Mesenchymal stem cell (in vitro differentiated cells and primary cell): ENCODE measurements at regions not wholly inside any gene's neighbourhood (a gene's known extent, or its start where the extent isn't known, plus 50 kb on each side); places are given as distances from the start of the nearest gene placed in this dataset.
A peak's percentile ranks its signal among the peaks of the same experiment; 100 is the strongest.

Experiments
- DNase-seq: peaks from one replicate; pipeline ENCODE4 v3.0.0-alpha.2; 2013
- H2AFZ ChIP-seq: one replicate; pipeline ENCODE4 v1.6.1; 2013; ENCODE audit warnings: low read depth, mild to moderate bottlenecking, control low read depth, inconsistent platforms, low read length, moderate library complexity
- H2AK5ac ChIP-seq: 2 replicates; pipeline ENCODE4 v1.6.1; 2013; ENCODE audit warnings: low read length, moderate library complexity, mild to moderate bottlenecking, inconsistent platforms; ENCODE audit not compliant: severe bottlenecking
- H2BK120ac ChIP-seq: one replicate; pipeline ENCODE4 v1.6.1; 2013; ENCODE audit warnings: low read depth, mild to moderate bottlenecking, inconsistent platforms, low read length, moderate library complexity
- H2BK12ac ChIP-seq, 2 experiments: one replicate each; pipeline ENCODE4 v1.6.1; 2013; ENCODE audit warnings: inconsistent platforms in 2 of 2, low read length in 2 of 2, mild to moderate bottlenecking in 2 of 2, moderate library complexity in 2 of 2, control low read depth in 1 of 2
- H2BK15ac ChIP-seq: one replicate; pipeline ENCODE4 v1.6.1; 2013; ENCODE audit warnings: mild to moderate bottlenecking, low read depth, inconsistent platforms; ENCODE audit not compliant: poor library complexity, severe bottlenecking
- H2BK5ac ChIP-seq: 2 replicates; pipeline ENCODE4 v1.6.1; 2013; ENCODE audit warnings: low read depth, mild to moderate bottlenecking, low read length, control low read depth, inconsistent platforms; ENCODE audit not compliant: poor library complexity, severe bottlenecking
- H3K14ac ChIP-seq, 2 experiments: one replicate each; pipeline ENCODE4 v1.6.1; 2013; ENCODE audit warnings: inconsistent platforms in 2 of 2, low read length in 2 of 2, control low read depth in 1 of 2, mild to moderate bottlenecking in 1 of 2, moderate library complexity in 1 of 2
- H3K18ac ChIP-seq, 2 experiments: one replicate each; pipeline ENCODE4 v1.6.1; 2013; ENCODE audit warnings: inconsistent platforms in 2 of 2, low read length in 2 of 2, control low read depth in 1 of 2, low read depth in 1 of 2, mild to moderate bottlenecking in 1 of 2
- H3K23ac ChIP-seq, 2 experiments: one replicate each; pipeline ENCODE4 v1.6.1; 2013; ENCODE audit warnings: inconsistent platforms in 2 of 2, low read length in 2 of 2, mild to moderate bottlenecking in 2 of 2, moderate library complexity in 2 of 2, control low read depth in 1 of 2
- H3K27ac ChIP-seq: 2 replicates; pipeline ENCODE4 v1.5.1; 2013; ENCODE audit warnings: mild to moderate bottlenecking, moderate library complexity, low read length, control low read depth, inconsistent platforms; ENCODE audit not compliant: poor library complexity, severe bottlenecking
- H3K27me3 ChIP-seq, 2 experiments: 2 replicates each; pipeline versions ENCODE4 v1.6.1 to v1.7.0; 2013; ENCODE audit warnings: low read length in 2 of 2, mild to moderate bottlenecking in 2 of 2, moderate library complexity in 2 of 2, control low read depth in 1 of 2, inconsistent platforms in 1 of 2; ENCODE audit not compliant: control insufficient read depth in 1 of 2, insufficient read depth in 1 of 2
- H3K36me3 ChIP-seq, 2 experiments: 2 replicates each; pipeline versions ENCODE4 v1.6.1 to v1.7.0; 2013; ENCODE audit warnings: low read length in 2 of 2, control low read depth in 1 of 2, inconsistent platforms in 1 of 2, low read depth in 1 of 2, mild to moderate bottlenecking in 1 of 2; ENCODE audit not compliant: insufficient read depth in 2 of 2, control insufficient read depth in 1 of 2
- H3K4ac ChIP-seq, 2 experiments: one replicate each; pipeline ENCODE4 v1.6.1; 2013; ENCODE audit warnings: inconsistent platforms in 2 of 2, low read length in 2 of 2, mild to moderate bottlenecking in 2 of 2, moderate library complexity in 2 of 2, control low read depth in 1 of 2, low read depth in 1 of 2
- H3K4me1 ChIP-seq: 2 replicates; pipeline ENCODE4 v1.6.1; 2013; ENCODE audit warnings: low read depth, low read length, control low read depth; ENCODE audit not compliant: control insufficient read depth, insufficient read depth
- H3K4me2 ChIP-seq: 2 replicates; pipeline ENCODE4 v1.6.1; 2013; ENCODE audit warnings: low read length, mild to moderate bottlenecking, inconsistent platforms; ENCODE audit not compliant: poor library complexity, severe bottlenecking
- H3K4me3 ChIP-seq, 2 experiments: 2 replicates each; pipeline versions ENCODE4 v1.5.1 to v1.7.0; 2013; ENCODE audit warnings: low read length in 2 of 2, mild to moderate bottlenecking in 2 of 2, control low read depth in 1 of 2, low read depth in 1 of 2; ENCODE audit not compliant: insufficient read depth in 1 of 2
- H3K79me1 ChIP-seq: replicated peaks from 2 replicates; pipeline ENCODE4 v1.6.1; 2013; ENCODE audit warnings: mild to moderate bottlenecking, control low read depth, low read length, inconsistent platforms; ENCODE audit not compliant: poor library complexity, severe bottlenecking
- H3K9ac ChIP-seq: 2 replicates; pipeline ENCODE4 v1.7.0; 2013; ENCODE audit warnings: mild to moderate bottlenecking, low read length, moderate library complexity
- H3K9me3 ChIP-seq: 2 replicates; pipeline ENCODE4 v1.7.0; 2013; ENCODE audit warnings: mild to moderate bottlenecking, low read length; ENCODE audit not compliant: control insufficient read depth
- H4K8ac ChIP-seq: one replicate; pipeline ENCODE4 v1.6.1; 2013; ENCODE audit warnings: inconsistent platforms, mild to moderate bottlenecking, low read length, moderate library complexity
- H4K91ac ChIP-seq: one replicate; pipeline ENCODE4 v1.6.1; 2013; ENCODE audit warnings: mild to moderate bottlenecking, low read length, inconsistent platforms
- WGBS: methylation state at CpG from one replicate; pipeline ENCODE4 v1.1.7; 2013; ENCODE audit warnings: mixed read lengths; 5-methylcytosine and 5-hydroxymethylcytosine counted together

DNA sequence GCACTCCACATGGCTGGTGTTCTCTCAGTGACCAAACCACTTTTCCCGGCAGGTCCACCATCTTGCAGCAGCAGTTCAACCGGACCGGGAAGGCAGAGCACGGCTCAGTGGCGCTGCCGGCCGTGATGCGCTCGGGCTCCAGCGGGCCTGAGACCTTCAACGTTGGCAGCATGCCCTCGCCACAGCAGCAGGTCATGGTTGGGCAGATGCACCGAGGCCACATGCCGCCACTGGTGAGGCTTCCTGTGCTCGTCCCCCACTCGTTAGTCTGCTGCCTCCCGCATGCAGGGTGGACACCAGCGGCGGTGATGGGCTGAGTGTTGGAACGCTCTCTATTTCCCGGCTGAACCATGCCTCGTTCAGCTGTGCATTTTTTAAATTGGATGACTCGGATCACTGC, 344.9 kb upstream of the TPM1 start:
- Histone ChIP-seq H3K9me3 (no peaks in the 10 kb centered on the region), H2AFZ (no peak overlapping the region), H3K4me1 (no peaks in the 10 kb centered on the region), H3K4me3 (no peak overlapping the region), H3K36me3 (peaks cover 32 to 88% of the 10 kb centered on the region in 2 experiments), H2BK15ac (no peak overlapping the region), H3K27ac (no peak overlapping the region), H3K14ac (peak overlapping the region in 1 of 2 experiments; percentile 35), H3K79me1 (no peaks in the 10 kb centered on the region), H3K9ac (no peak overlapping the region), H4K8ac (no peak overlapping the region), H4K91ac (peak overlapping the region; percentile 8), H2AK5ac (no peak overlapping the region), H3K23ac (no peak overlapping the region), H2BK120ac (no peak overlapping the region), H3K4me2 (no peak overlapping the region), H2BK5ac (no peak overlapping the region), H3K18ac (no peak overlapping the region), H3K4ac (no peak overlapping the region), H3K27me3 (no peaks in the 10 kb centered on the region), H2BK12ac (no peak overlapping the region)
- WGBS: 97% methylated on average over 23 of the region's 23 CpGs
- DNase-seq: no peak

DNA sequence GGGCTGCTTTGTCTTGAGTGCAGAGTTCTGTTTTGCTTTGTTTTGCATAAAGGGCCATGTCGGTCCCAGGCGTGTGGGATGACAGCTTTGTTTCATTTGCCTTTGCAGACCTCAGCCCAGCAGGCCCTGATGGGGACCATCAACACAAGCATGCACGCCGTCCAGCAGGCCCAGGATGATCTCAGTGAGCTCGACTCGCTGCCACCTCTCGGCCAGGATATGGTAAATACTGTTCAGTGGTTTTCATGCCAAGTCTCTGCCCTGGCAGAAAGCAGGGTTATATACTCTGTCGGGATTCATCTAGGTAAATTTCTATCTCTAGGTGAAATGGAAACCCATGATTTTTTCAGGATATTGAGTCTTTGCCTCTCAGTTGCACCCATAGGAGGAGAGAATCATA, 343.9 kb upstream of the TPM1 start:
- Histone ChIP-seq H3K4ac (no peak overlapping the region), H2BK120ac (no peak overlapping the region), H3K27ac (no peak overlapping the region), H2BK5ac (no peak overlapping the region), H2BK15ac (no peak overlapping the region), H3K36me3 (peaks cover 34 to 90% of the 10 kb centered on the region in 2 experiments), H3K9me3 (no peaks in the 10 kb centered on the region), H3K79me1 (no peaks in the 10 kb centered on the region), H3K14ac (no peak overlapping the region), H2AK5ac (no peak overlapping the region), H3K4me3 (no peak overlapping the region), H3K4me2 (no peak overlapping the region), H3K9ac (no peak overlapping the region), H3K18ac (no peak overlapping the region), H2BK12ac (no peak overlapping the region), H3K27me3 (no peaks in the 10 kb centered on the region), H3K23ac (no peak overlapping the region), H2AFZ (no peak overlapping the region), H4K8ac (no peak overlapping the region), H4K91ac (no peak overlapping the region), H3K4me1 (no peaks in the 10 kb centered on the region)
- DNase-seq: no peak
- 85% methylated on average over 8 of the region's 8 CpGs for WGBS

DNA sequence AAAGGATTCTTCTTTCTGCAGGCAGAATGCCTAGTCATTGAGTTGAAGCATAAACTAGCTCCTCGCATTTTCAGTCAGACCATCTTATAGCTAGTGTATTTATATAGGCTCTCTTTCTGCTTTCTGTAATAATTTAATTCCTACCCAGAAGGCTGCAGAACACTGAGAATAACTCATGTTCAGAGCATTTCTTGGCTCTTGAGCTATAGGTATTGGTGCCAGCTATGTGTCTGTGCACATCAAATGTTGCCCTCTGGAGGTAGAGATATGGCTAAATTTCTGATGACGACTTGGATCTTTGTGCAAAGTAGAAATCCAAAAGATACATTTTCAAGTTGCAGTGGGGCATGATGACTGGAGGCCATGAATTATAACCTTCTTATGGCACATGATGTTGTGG, 336.2 kb upstream of the TPM1 start:
- Histone ChIP-seq H3K36me3 (peaks cover 24 to 73% of the 10 kb centered on the region in 2 experiments), H3K9me3 (no peaks in the 10 kb centered on the region), H3K4me1 (no peaks in the 10 kb centered on the region), H3K18ac (no peak overlapping the region), H3K14ac (no peak overlapping the region), H3K4ac (no peak overlapping the region), H4K91ac (no peak overlapping the region), H3K9ac (no peak overlapping the region), H2BK120ac (no peak overlapping the region), H2AK5ac (no peak overlapping the region), H3K27me3 (no peaks in the 10 kb centered on the region), H2AFZ (no peak overlapping the region), H4K8ac (no peak overlapping the region), H3K4me3 (no peak overlapping the region), H2BK15ac (no peak overlapping the region), H3K23ac (no peak overlapping the region), H3K79me1 (no peaks in the 10 kb centered on the region), H2BK5ac (no peak overlapping the region), H3K27ac (no peak overlapping the region), H3K4me2 (no peak overlapping the region), H2BK12ac (no peak overlapping the region)
- 100% methylated on average over 1 of the region's 2 CpGs for WGBS
- no peak for DNase-seq

DNA sequence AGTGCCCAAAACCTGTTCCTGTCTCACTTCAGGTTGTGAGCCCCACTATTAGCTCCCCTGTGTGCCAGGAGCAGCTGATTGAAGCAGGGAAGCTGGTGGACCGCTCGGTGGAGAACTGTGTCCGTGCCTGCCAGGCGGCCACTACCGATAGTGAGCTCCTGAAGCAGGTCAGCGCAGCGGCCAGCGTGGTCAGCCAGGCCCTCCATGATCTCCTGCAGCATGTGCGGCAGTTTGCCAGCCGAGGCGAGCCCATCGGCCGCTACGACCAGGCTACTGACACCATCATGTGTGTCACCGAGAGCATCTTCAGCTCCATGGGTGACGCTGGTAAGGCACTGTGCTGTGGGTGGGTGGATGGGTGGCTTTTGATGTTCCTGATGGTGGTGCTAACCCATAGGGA, 334.1 kb upstream of the TPM1 start:
- 98% methylated on average over 16 of the region's 16 CpGs for WGBS
- Histone ChIP-seq H3K14ac (peak overlapping the region in 1 of 2 experiments; percentile 1), H4K8ac (no peak overlapping the region), H2AFZ (no peak overlapping the region), H2BK12ac (no peak overlapping the region), H4K91ac (no peak overlapping the region), H2BK15ac (no peak overlapping the region), H3K23ac (no peak overlapping the region), H3K4me3 (no peak overlapping the region), H3K27ac (no peak overlapping the region), H2BK120ac (no peak overlapping the region), H2BK5ac (no peak overlapping the region), H3K4me2 (no peak overlapping the region), H3K36me3 (peaks cover 16 to 71% of the 10 kb centered on the region in 2 experiments), H3K4ac (no peak overlapping the region), H3K4me1 (no peaks in the 10 kb centered on the region), H3K9me3 (no peaks in the 10 kb centered on the region), H3K27me3 (no peaks in the 10 kb centered on the region), H3K79me1 (no peaks in the 10 kb centered on the region), H3K18ac (peak overlapping the region in 1 of 2 experiments; percentile 3), H3K9ac (no peak overlapping the region), H2AK5ac (no peak overlapping the region)
- DNase-seq: no peak
